ENCODE measurements at regions not wholly inside any gene's neighbourhood (a gene's known extent, or its start where the extent isn't known, plus 50 kb on each side); places are given as distances from the start of the nearest gene placed in this dataset.

GRCh38 chr14:89065879-89066278 lies 241.4 kb downstream of the TTC8 start:
- TF ChIP-seq CTCF (conservative IDR thresholded peaks at IDR 0.05; ENCODE audit: low read length): no peak
- no peak for TF ChIP-seq EZH2phosphoT487 (IDR thresholded peaks at IDR 0.05; ENCODE audit: borderline replicate concordance, low read depth, low read length)
